Muscle layer of duodenum (tissue), 2 donors: ENCODE measurements at regions not wholly inside any gene's neighbourhood (a gene's known extent, or its start where the extent isn't known, plus 50 kb on each side); places are given as distances from the start of the nearest gene placed in this dataset.

Experiments used
- H3K27ac ChIP-seq: one replicate; pipeline ENCODE4 v1.7.0; 2013; ENCODE audit warnings: mild to moderate bottlenecking, low read length
- H3K27me3 ChIP-seq: one replicate; pipeline ENCODE4 v1.7.0; 2013; ENCODE audit warnings: low read depth, mild to moderate bottlenecking, control low read depth, low read length
- H3K36me3 ChIP-seq, 2 donors: one replicate each; pipeline ENCODE4 v1.7.0; 2013; ENCODE audit warnings: low read length in 2 of 2, control low read depth in 1 of 2, mild to moderate bottlenecking in 1 of 2; ENCODE audit not compliant: insufficient read depth in 2 of 2, control insufficient read depth in 1 of 2
- H3K4me1 ChIP-seq, 2 donors: one replicate each; pipeline ENCODE4 v1.7.0; 2013; ENCODE audit warnings: low read length in 2 of 2, mild to moderate bottlenecking in 2 of 2, control low read depth in 1 of 2, moderate library complexity in 1 of 2; ENCODE audit not compliant: insufficient read depth in 2 of 2, control insufficient read depth in 1 of 2
- H3K4me3 ChIP-seq, 2 donors: one replicate each; pipeline ENCODE4 v1.7.0; 2013; ENCODE audit warnings: low read length in 2 of 2, low read depth in 1 of 2, mild to moderate bottlenecking in 1 of 2
- H3K9me3 ChIP-seq, 2 donors: one replicate each; pipeline ENCODE4 v1.7.0; 2013; ENCODE audit warnings: low read length in 2 of 2, control low read depth in 1 of 2, mild to moderate bottlenecking in 1 of 2; ENCODE audit not compliant: control insufficient read depth in 1 of 2
- donor health status: healthy.

DNA sequence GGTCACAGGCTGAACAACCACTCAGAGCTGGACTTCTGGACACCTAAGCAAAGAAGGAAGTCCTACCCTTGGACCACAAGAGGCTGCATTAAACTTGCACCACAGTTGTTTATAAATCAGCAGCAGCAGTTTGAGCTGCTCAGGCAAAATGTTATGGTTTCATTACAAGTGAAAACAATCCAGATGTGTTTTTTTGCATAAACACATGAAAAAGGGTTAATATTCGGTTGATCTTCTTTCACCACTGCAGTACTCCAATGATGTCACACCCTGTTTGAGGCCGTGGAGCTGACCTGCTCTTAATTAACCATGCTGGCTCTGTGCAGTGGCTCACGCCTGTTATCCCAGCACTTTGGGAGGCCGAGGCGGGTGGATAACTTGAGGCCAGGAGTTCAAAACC is 490.8 kb upstream of the CELF2 start:
- Histone ChIP-seq H3K4me1 (peaks cover 0 to 5% of the 10 kb centered on the region in 2 donors), H3K4me3 (no peak overlapping the region), H3K9me3 (no peaks in the 10 kb centered on the region), H3K27me3 (no peaks in the 10 kb centered on the region), H3K27ac (no peak overlapping the region), H3K36me3 (no peaks in the 10 kb centered on the region)

DNA sequence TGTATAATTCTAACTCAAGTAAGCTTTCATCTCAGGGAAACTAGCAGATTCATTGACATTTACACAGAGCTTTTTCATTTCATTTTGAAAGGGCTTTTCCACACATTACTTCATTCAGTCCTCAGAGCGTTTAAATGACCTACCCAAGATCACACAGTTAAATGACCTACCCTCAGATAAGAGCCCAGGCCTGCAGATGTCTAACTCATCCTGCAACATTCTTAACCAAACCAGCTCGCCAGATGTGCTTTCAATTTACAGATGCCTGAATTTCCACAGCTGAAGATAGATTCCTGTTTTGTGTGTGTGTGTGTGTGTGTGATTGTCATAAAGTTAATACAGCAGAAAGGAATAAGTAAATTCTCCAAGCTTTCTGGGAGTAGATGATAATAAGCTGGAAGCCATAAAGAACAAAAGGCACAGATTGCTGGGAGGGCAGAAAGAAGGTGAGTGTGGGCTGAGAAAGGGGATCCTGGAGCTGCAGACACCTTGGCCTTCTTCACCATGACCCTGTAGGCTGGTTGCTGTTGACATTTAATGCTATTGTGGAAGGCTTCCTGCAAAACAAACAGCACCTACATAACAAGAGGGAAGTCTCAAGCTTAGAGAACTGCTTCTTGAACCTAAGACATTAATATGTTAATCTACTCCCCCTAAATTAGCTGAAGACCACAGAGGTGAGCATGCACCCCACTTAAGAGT is 489.7 kb upstream of the CELF2 start:
- Histone ChIP-seq H3K36me3 (no peaks in the 10 kb centered on the region), H3K4me1 (peaks cover 0 to 5% of the 10 kb centered on the region in 2 donors), H3K27ac (no peak overlapping the region), H3K4me3 (no peak overlapping the region), H3K27me3 (no peaks in the 10 kb centered on the region), H3K9me3 (no peaks in the 10 kb centered on the region)

DNA sequence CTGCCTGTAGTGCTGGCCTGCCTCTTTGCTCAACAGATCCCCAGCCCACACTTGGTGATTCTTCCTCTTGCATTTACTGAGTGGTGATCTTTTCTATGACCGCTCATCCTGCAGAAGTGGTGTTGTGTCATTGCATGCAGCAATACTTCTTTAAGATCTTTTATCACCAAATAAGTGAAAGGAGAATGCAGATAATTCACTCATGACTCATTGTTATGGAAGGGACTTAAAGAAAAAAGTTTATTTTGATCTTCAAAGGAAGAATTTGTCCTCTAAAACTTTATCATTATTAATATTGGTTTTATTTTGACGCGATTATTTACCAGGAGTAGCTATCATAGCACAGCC is 489.1 kb upstream of the CELF2 start:
- Histone ChIP-seq H3K9me3 (no peaks in the 10 kb centered on the region), H3K4me1 (peaks cover 0 to 5% of the 10 kb centered on the region in 2 donors), H3K27ac (no peak overlapping the region), H3K36me3 (no peaks in the 10 kb centered on the region), H3K4me3 (no peak overlapping the region), H3K27me3 (no peaks in the 10 kb centered on the region)

DNA sequence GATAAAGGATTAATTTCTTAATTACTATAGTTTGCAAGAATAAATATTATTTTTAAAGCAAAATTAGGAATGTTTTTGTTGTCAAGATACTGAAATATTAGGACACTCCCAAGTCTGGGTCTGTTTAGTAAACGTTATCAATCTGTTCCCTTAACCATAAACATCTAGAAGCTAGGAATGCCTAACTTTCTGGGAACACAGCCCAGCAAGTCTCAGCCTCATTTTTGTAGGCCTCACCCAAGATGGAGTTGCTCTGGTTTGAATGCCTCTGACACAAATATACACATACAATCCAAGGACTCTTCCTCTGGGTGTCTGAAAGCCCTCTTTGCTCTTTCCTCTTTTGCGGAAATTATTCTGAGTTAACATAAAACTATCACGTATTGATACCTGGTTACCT is 487.4 kb upstream of the CELF2 start:
- Histone ChIP-seq H3K4me1 (peaks cover 0 to 5% of the 10 kb centered on the region in 2 donors), H3K27ac (no peak overlapping the region), H3K36me3 (no peaks in the 10 kb centered on the region), H3K4me3 (no peak overlapping the region), H3K9me3 (no peaks in the 10 kb centered on the region), H3K27me3 (no peaks in the 10 kb centered on the region)

DNA sequence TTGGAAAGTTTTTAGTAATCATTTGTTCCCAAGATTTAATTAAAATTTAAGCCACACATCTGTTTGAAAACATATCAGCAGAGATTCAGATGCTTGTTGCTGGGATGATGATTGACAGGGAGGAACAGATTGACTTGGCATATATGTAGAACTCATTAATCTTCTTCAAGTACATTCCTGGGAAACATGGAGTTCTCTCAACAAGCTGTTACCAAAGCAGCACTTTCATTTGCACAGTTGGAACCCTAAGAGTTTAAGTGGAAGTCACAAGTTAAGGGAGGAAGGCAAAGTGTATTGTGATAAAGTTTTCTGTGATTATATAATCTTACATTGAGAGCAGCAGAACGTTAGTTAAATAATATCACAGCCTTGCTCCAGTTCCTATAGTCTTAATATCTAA is 485.4 kb upstream of the CELF2 start:
- Histone ChIP-seq H3K4me1 (peaks cover 0 to 5% of the 10 kb centered on the region in 2 donors), H3K36me3 (no peaks in the 10 kb centered on the region), H3K27me3 (no peaks in the 10 kb centered on the region), H3K27ac (no peak overlapping the region), H3K4me3 (no peak overlapping the region), H3K9me3 (no peaks in the 10 kb centered on the region)

DNA sequence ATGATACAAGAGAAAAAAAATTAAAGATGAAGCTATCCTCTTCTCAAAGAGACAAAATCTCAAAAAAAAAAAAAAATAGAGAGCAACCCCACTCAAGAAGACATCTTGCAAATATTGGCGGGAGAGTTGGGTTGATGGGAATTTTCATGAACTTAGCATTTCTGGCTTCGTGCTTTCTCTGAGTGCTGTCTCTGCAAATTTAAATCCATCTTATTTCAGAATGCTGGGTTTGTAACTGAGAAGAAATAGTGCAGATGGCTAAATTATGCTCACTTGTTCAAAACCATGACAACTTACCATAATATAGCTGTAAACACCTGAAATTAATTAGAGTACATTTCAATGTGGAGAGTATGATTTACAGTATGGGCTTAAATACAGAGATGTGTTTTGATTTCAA is 484.8 kb upstream of the CELF2 start:
- H3K27ac ChIP-seq = no peak overlapping the region
- no peaks in the 10 kb centered on the region for H3K36me3 ChIP-seq
- H3K4me1 ChIP-seq = peaks cover 0 to 5% of the 10 kb centered on the region in 2 donors
- H3K4me3 ChIP-seq = no peak overlapping the region
- no peaks in the 10 kb centered on the region for H3K27me3 ChIP-seq
- H3K9me3 ChIP-seq = no peaks in the 10 kb centered on the region

DNA sequence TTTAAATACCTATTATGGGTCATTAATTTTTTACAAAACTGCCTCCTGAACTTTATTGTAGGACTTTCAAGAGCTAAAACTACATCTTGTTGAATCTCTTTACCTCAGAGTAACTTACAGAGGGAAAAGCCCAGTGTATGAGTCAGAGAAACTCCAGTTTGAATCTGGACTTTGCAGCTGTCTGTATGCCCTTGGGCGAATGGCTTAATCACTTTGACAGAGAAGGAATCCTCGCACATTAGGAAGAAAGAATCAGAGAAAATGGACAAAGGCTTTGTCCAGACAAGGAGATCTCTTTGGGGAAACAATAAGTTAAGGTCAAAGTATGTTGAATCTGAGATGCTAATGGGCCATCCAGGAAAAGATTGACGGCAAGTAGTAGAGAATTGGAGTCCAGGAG is 484.2 kb upstream of the CELF2 start:
- H3K9me3 ChIP-seq = no peaks in the 10 kb centered on the region
- H3K36me3 ChIP-seq = no peaks in the 10 kb centered on the region
- H3K4me1 ChIP-seq = peaks cover 0 to 5% of the 10 kb centered on the region in 2 donors
- H3K27ac ChIP-seq = no peak overlapping the region
- no peak overlapping the region for H3K4me3 ChIP-seq
- no peaks in the 10 kb centered on the region for H3K27me3 ChIP-seq

DNA sequence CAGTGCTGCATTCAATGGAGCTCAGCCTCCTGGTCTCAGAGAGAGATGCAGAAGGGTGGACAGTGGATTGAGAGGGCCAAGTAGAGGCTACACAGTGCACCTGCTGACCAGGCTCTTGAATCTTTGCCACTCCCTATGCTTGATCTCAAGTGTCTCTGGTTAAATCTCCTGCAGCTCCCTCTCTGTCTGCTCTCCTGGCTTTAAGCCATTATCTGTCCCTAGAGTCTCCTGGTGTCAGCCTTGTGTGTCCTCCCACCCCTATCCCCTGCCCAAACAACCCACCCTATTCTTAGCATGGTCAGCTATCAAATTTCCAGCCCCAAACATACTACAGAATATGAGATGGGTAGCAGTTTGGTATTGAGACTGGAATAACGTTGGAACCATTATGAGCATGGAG is 479.3 kb upstream of the CELF2 start:
- no peak overlapping the region for H3K27ac ChIP-seq
- no peak overlapping the region for H3K4me3 ChIP-seq
- H3K9me3 ChIP-seq = no peaks in the 10 kb centered on the region
- H3K27me3 ChIP-seq = no peaks in the 10 kb centered on the region
- H3K4me1 ChIP-seq = no peaks in the 10 kb centered on the region
- H3K36me3 ChIP-seq = no peaks in the 10 kb centered on the region

DNA sequence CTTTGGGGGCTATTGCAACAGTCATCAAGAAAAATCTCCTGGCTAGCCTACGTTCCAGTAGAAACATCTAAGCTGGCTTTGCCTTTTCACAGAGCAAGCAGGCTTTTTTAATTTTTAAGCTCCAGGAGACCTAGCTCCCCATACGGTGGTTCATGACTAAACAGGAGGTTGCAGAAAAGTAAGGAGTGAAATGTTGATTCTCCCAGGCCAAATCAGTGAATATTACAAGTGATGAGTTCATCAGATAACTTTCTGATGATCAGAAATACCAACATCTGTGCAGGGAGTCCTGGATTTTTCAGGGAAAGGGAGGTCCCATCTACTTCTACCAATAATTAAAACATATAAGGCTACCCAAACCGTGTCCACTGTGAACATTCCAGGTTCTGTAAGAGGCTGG is 477.3 kb upstream of the CELF2 start:
- Histone ChIP-seq H3K9me3 (no peaks in the 10 kb centered on the region), H3K4me3 (no peak overlapping the region), H3K27ac (no peak overlapping the region), H3K4me1 (no peaks in the 10 kb centered on the region), H3K36me3 (no peaks in the 10 kb centered on the region), H3K27me3 (no peaks in the 10 kb centered on the region)

DNA sequence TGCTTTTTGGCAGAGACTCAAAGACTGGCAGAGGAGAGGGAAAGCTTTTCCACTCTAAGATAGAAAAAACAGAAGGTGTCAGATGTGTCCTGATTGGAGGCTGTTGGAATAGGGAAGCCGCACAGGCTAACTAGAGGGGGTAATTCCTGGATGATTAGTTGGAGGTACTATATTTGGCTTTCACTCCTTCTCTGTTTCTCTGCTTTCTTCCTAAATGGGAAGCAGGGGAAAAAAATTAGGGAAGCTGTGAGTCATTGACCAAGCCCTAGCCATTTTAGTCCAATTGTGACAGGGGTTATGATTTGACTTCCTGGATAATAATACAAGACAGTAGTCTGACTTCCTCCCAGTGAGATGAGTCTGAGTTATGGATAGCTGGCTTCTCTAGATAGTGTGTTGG is 475.2 kb upstream of the CELF2 start:
- H3K4me1 ChIP-seq = no peaks in the 10 kb centered on the region
- H3K9me3 ChIP-seq = no peaks in the 10 kb centered on the region
- H3K4me3 ChIP-seq = no peak overlapping the region
- H3K27me3 ChIP-seq = no peaks in the 10 kb centered on the region
- H3K27ac ChIP-seq = no peak overlapping the region
- H3K36me3 ChIP-seq = no peaks in the 10 kb centered on the region

DNA sequence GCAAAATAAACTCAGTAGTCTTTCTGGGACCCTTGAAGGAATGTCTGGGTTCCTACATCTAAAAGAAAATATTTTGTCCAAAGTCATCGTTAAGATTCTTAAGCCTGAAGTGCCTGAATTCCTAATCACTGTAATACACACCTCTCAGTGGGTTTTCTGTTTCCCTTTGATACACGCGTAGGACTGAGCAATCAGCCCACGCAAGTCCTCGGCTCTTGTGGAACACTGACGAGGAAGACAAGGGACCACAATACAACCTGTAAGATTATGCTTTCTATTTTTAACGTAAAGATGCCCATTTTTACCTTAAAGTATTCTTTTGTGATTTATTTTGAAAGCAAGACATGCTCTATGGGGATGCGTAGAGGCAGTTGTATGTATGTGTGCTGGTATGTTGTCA is 472.8 kb upstream of the CELF2 start:
- Histone ChIP-seq H3K4me3 (no peak overlapping the region), H3K4me1 (no peaks in the 10 kb centered on the region)

DNA sequence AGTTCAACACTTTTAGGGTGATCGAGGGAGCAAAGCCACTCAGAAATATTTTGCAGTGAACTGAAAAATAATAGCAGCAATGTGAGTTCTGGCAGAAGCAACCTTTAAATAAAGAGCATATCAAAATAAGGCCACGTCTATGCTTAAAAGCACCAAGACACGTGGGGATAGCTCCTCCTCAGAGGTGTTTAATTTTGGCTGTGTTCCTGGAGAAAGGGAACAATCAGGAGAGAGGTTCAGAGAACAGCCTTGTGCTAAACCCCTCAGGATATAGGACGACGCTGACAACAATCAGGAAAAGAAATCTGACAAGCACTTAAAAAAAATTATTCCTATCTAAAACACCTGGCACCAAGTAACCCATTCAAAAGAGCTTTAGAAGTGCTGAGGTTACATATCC is 471.9 kb upstream of the CELF2 start:
- H3K27me3 ChIP-seq = no peaks in the 10 kb centered on the region
- H3K4me3 ChIP-seq = no peak overlapping the region
- H3K27ac ChIP-seq = no peak overlapping the region
- no peaks in the 10 kb centered on the region for H3K4me1 ChIP-seq
- no peaks in the 10 kb centered on the region for H3K36me3 ChIP-seq
- no peaks in the 10 kb centered on the region for H3K9me3 ChIP-seq

More for the DNA sequence above, 472.8 kb upstream of the CELF2 start:
- no peaks in the 10 kb centered on the region for H3K36me3 ChIP-seq
- no peaks in the 10 kb centered on the region for H3K27me3 ChIP-seq
- no peak overlapping the region for H3K27ac ChIP-seq
- no peaks in the 10 kb centered on the region for H3K9me3 ChIP-seq
